RWPE1 (cell line): ENCODE measurements at regions not wholly inside any gene's neighbourhood (a gene's known extent, or its start where the extent isn't known, plus 50 kb on each side); places are given as distances from the start of the nearest gene placed in this dataset.

Source experiments
- CTCF ChIA-PET: fragments of 350-600 bp; sonication (Branson Sonifier 250); formaldehyde crosslinking; extraction: SDS; loops from one replicate; lab custom pipeline; 2021; lab: Yijun Ruan, JAX
- POLR2A ChIA-PET: fragments of 400-600 bp; formaldehyde crosslinking; extraction: SDS; loops from one replicate; lab custom pipeline; 2020; ENCODE audit warnings: antibody characterized with exemption; ENCODE audit not compliant: low non-redundant PET; lab: Yijun Ruan, JAX
- DNase-seq: peaks from one replicate; pipeline ENCODE4 v3.0.0; 2012; ENCODE audit warnings: low spot score
- H3K27ac ChIP-seq: fragments of 450-650 bp; 2 replicates; pipeline ENCODE4 v1.5.1; 2017
- TF ChIP-seq, protein P1 (sequence below): fragments of 450-650 bp; conservative IDR thresholded peaks from 2 replicates; pipeline ENCODE4 v1.5.1; 2017; ENCODE audit warnings: low read depth, mild to moderate bottlenecking

DNA sequence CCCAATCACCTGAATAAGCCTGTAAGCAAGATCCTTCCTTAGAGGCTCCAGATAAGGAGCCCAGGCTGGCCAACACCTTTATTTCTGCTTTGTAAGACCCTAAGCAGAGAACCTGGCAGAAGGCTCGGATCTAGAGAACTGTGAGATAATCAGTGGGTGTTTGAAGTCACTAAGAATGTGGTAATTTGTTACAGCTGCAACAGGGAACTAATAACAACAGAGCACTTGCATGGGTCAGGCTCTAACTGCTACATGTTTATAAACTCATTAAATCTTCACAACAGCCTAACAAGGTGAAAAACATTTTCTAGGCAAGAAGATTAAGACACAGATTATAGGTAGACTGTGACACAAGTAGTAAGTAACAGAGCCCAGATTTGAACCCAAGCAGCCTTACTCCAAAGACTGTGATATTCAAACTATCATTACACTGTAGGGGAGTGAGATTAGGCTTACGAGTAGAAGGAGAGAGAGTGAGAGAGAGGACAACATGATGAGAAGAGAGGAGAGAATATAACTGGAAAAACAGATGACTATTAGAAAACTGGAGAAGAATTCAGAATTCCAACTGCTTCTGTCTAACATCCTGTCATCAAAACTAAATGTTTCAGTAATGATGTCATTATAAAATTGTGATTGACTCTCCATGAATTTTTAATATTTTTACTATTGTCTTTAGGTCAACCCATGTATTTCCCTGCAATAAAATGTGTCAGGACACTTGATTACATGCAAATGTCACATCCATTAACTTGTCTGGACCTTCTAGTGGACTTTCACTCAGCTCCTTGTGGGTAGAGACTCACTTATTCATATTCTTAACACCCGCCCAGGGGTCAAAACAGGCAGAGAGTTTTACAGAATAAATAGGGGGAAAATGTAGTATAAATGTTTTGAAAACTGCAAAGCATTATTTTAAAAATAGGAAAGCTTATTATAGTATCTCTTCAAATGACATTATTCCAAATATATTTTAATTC lies 290.9 kb upstream of the RGMB start:
- H3K27ac ChIP-seq = no peak overlapping the region
- ChIA-PET POLR2A (no interaction called here), CTCF (no interaction called here)
- TF ChIP-seq, protein P1, sequence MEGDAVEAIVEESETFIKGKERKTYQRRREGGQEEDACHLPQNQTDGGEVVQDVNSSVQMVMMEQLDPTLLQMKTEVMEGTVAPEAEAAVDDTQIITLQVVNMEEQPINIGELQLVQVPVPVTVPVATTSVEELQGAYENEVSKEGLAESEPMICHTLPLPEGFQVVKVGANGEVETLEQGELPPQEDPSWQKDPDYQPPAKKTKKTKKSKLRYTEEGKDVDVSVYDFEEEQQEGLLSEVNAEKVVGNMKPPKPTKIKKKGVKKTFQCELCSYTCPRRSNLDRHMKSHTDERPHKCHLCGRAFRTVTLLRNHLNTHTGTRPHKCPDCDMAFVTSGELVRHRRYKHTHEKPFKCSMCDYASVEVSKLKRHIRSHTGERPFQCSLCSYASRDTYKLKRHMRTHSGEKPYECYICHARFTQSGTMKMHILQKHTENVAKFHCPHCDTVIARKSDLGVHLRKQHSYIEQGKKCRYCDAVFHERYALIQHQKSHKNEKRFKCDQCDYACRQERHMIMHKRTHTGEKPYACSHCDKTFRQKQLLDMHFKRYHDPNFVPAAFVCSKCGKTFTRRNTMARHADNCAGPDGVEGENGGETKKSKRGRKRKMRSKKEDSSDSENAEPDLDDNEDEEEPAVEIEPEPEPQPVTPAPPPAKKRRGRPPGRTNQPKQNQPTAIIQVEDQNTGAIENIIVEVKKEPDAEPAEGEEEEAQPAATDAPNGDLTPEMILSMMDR = no peak
- no peak for DNase-seq

DNA sequence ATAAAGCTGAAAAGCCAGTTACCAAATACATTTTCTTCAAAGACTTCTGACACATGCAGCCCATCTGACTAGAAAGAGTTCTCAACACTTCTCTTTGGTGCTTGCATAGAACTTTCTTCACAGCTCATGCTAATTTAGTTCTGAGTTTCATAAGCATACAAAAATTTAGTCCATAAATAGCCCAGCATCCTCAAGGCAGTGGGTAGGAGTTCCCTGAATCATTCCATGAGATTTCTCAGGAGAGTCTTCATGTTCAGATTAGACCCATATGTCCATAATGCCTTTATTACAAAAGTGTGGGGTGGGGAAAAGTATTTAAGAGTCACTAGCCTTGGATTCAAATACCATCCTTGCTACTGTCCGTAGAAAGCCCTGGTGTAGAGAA lies 290.2 kb upstream of the RGMB start:
- DNase-seq = no peak
- CTCF ChIA-PET = no interaction called here

DNA sequence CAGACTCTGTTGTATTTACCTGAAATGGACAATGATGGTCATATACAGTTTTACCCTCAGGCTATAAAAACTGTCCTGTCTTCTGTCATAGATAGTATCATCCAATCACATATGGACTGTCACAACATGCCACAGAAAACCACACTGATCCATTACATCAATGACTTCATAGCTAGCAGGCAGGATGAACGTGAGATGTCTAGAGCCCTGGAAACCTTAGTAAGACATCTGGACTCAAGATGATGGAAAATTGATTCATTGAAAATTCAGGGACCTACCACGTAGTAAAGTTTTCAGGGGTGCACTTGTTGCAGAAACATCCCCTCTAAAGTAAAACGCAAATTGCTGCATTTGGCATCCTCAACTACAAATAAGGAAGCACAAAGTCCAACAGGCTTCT lies 284.4 kb upstream of the RGMB start:
- ChIA-PET POLR2A (no interaction called here), CTCF (interaction anchor here (1.0 kb wide), 1 partner anchor 12 kb away, joined by 5 read pairs; no protein-coding TSS in a partner anchor)
- H3K27ac ChIP-seq = no peak overlapping the region
- DNase-seq = no peak
- TF ChIP-seq, protein P1 = no peak

More for the DNA sequence above, 290.2 kb upstream of the RGMB start:
- H3K27ac ChIP-seq = no peak overlapping the region
- TF ChIP-seq, protein P1 = no peak
- POLR2A ChIA-PET = no interaction called here

DNA sequence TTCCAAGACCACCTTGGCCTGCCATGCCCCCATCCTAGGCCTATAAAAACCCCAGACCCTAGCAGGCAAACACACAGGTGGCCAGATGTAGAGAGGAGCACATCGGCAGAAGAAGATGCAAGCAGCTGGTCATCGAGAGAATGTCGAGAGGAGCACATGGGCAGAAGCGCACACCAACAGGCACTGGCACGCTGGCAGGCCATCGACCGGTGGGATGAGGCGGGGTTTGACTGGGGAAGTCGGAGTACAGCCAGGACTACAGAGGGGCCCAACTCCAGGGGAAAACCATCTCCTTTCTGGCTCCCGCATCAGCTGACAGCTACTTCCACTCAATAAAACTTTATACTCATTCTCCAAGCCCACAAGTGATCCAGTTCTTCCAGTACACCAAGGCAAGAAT lies 283.1 kb upstream of the RGMB start:
- no peak overlapping the region for H3K27ac ChIP-seq
- DNase-seq = no peak
- TF ChIP-seq, protein P1 = no peak
- CTCF ChIA-PET = no interaction called here
- POLR2A ChIA-PET = no interaction called here

DNA sequence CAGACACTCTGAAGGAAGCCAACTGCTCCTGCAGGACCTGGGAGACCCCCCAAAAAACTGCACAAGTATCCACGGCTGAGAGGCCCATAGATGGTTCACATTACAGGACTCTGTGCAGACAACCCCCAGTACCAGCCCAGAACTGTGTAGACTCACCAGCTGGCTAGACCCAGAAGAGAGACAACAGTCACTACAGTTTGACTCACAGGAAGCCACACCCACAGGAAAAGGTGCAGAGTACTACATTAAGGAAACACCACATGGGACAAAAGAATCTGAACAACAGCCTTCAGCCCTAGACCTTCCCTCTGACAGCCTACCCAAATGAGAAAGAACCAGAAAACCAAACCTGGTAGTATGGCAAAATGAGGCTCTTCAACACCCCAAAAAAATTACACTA lies 281.2 kb upstream of the RGMB start:
- ChIA-PET POLR2A (no interaction called here), CTCF (no interaction called here)
- TF ChIP-seq, protein P1 = no peak
- DNase-seq = peak; percentile 41
- H3K27ac ChIP-seq = no peak overlapping the region

DNA sequence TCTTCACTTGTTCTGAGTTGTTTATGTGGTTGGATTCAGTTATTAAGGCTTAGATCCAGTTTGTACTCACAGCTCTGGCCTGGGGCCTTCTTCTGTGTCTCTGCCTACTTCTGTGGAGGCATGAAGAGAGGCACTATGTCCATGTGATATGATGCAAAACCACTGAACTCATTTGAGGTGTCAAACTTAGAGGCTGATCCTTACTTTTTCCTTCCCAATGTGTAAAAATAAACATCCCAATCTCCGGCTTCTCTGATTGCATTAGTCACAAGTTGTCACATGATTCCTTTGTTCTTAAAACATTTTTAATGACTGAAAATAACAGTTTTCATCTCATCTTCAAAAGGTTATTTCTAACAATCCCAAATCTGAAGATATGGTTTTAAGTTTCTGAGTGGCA lies 276.0 kb upstream of the RGMB start:
- CTCF ChIA-PET = no interaction called here
- TF ChIP-seq, protein P1 = no peak
- POLR2A ChIA-PET = no interaction called here
- DNase-seq = no peak
- no peak overlapping the region for H3K27ac ChIP-seq
